Lower lobe of right lung (tissue), 2 donors: ENCODE measurements at regions not wholly inside any gene's neighbourhood (a gene's known extent, or its start where the extent isn't known, plus 50 kb on each side); places are given as distances from the start of the nearest gene placed in this dataset.

Source experiments
- ATAC-seq, 2 donors: fragments of 200-7000 bp; cut with Tn5 transposase; one replicate each; pipeline ENCODE4 v1.9.1; 2020 to 2022; ENCODE audit warnings: mild to moderate bottlenecking in 2 of 2, moderate library complexity in 2 of 2
- DNase-seq: peaks from one replicate; pipeline ENCODE4 v3.0.0-alpha.2; 2020
- H3K27ac ChIP-seq: fragments of 200-600 bp; one replicate; pipeline ENCODE4 v1.8.0; 2022
- H3K27me3 ChIP-seq: fragments of 200-600 bp; one replicate; pipeline ENCODE4 v1.8.0; 2022; ENCODE audit warnings: low read depth
- H3K36me3 ChIP-seq: fragments of 200-600 bp; one replicate; pipeline ENCODE4 v1.8.0; 2022; ENCODE audit warnings: mild to moderate bottlenecking
- H3K4me1 ChIP-seq: fragments of 200-600 bp; one replicate; pipeline ENCODE4 v1.8.0; 2022
- H3K4me3 ChIP-seq: fragments of 200-600 bp; one replicate; pipeline ENCODE4 v1.8.0; 2022; ENCODE audit warnings: mild to moderate bottlenecking
- H3K9me3 ChIP-seq: fragments of 200-600 bp; one replicate; pipeline ENCODE4 v1.8.0; 2022
- CTCF ChIP-seq: fragments of 200-600 bp; IDR thresholded peaks from one replicate; pipeline ENCODE4 v1.8.0; 2022; ENCODE audit warnings: antibody characterized with exemption, mild to moderate bottlenecking
- intact Hi-C: fragments of 100-400 bp; cut with DNase I; formaldehyde crosslinking; loops from one replicate; pipeline ENCODE4 v1.11.0; 2022
- donor health status: DM: no; HTN: yes; CAD: no; lungs with severe emphysema.

DNA sequence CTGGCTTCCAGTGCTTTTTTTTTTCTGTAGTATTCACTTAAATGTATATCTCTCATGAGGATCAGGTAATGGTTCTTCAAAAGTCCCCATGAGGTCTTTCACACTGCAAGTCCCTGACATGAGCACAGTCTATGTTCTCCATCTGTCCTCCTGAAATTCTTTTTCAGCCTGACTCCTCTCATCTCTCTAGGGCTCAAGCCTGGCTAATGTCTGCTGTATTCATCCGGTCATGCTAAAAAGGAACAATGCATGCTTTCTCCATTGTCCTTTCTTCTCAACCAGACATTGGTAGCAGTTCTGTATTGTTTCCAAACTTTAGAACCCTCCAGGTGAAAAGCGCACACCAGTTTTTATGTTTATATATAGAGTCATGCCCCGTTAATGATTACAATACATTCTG lies 368.3 kb upstream of the OLFM3 start:
- no peak for TF ChIP-seq CTCF

DNA sequence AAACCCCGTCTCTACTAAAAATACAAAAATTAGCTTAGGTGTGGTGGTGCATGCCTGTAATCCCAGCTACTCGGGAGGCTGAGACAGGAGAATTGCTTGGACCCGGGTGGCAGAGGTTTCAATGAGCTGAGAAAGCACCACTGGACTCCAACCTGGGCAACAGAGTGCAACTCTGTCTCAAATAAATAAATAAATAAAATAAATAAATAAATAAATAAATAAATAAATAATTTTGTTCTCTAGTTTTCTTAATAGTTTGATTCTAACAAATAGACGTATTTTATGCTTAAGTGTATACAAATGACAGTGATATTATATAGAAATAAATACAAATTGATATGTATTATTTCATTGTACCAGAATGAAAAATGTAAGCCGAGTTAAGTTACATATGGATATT lies 339.9 kb upstream of the OLFM3 start:
- no peak for TF ChIP-seq CTCF
- Histone ChIP-seq H3K4me1 (no peaks in the 10 kb centered on the region), H3K27ac (no peak overlapping the region)

More for the DNA sequence above, 368.3 kb upstream of the OLFM3 start:
- H3K27me3 ChIP-seq = no peaks in the 10 kb centered on the region
- H3K4me3 ChIP-seq = no peak overlapping the region
- intact Hi-C loops = no loop called here
- H3K27ac ChIP-seq = no peak overlapping the region
- no peaks in the 10 kb centered on the region for H3K36me3 ChIP-seq
- no peaks in the 10 kb centered on the region for H3K9me3 ChIP-seq
- ATAC-seq = no peak
- H3K4me1 ChIP-seq = no peaks in the 10 kb centered on the region
- DNase-seq = no peak

GRCh38 chr1:102318104-102318806 lies 321.5 kb upstream of the OLFM3 start:
- ATAC-seq = no peak
- intact Hi-C loops = no loop called here

More for the DNA sequence above, 339.9 kb upstream of the OLFM3 start:
- intact Hi-C loops = no loop called here
- no peaks in the 10 kb centered on the region for H3K27me3 ChIP-seq
- H3K9me3 ChIP-seq = no peaks in the 10 kb centered on the region
- DNase-seq (no peak), ATAC-seq (no peak)
- no peak overlapping the region for H3K4me3 ChIP-seq
- H3K36me3 ChIP-seq = no peaks in the 10 kb centered on the region

DNA sequence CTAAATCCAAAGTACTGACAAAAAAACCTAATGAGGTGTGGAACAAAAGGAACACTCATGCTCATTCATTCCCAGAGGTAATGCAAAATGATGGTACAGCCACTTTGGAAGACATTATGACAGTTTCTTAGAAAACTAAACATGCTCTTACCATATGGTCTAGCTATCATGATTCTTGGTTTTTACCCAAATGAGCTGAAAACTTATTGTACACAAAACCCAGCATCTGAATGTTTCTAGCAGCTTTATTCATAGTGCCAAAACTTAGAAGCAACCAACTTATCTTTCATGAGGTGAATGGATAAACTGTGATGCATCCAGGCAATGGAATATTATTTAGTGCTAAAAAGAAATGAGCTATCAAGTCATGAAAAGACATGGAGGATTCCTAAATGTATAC lies 318.4 kb upstream of the OLFM3 start:
- no peak overlapping the region for H3K27ac ChIP-seq
- TF ChIP-seq CTCF = no peak
- no peak for ATAC-seq

More at GRCh38 chr1:102318104-102318806, 321.5 kb upstream of the OLFM3 start:
- DNase-seq = no peak
- Histone ChIP-seq H3K36me3 (no peaks in the 10 kb centered on the region), H3K27ac (no peak overlapping the region), H3K4me1 (no peaks in the 10 kb centered on the region), H3K4me3 (no peak overlapping the region), H3K9me3 (no peaks in the 10 kb centered on the region), H3K27me3 (no peaks in the 10 kb centered on the region)
- TF ChIP-seq CTCF = no peak

DNA sequence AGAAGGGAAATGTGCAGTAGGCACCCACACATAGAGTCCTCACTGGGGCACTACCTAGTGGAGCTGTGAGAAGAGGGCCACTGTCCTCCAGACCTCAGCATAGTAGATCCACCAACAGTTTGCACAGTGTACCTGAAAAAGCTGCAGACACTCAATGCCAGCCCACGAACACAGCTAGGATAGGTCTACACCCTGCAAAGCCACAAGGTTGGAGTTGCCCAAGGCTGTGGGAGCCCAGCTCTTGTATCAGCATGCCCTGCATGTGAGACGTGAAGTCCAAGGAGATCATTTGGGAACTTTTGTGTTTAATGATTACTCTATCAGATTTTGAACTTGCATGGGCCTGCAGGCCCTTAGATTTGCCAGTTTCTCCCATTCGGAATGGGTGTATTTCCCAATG lies 299.4 kb upstream of the OLFM3 start:
- Histone ChIP-seq H3K4me1 (no peaks in the 10 kb centered on the region), H3K36me3 (no peaks in the 10 kb centered on the region), H3K4me3 (no peak overlapping the region), H3K9me3 (no peaks in the 10 kb centered on the region), H3K27me3 (no peaks in the 10 kb centered on the region), H3K27ac (no peak overlapping the region)
- ATAC-seq = no peak
- no peak for TF ChIP-seq CTCF
- DNase-seq = peak; percentile 18
- intact Hi-C loops = no loop called here

More for the DNA sequence above, 318.4 kb upstream of the OLFM3 start:
- no peak for DNase-seq
- intact Hi-C loops = no loop called here
- Histone ChIP-seq H3K4me1 (no peaks in the 10 kb centered on the region), H3K4me3 (no peak overlapping the region), H3K27me3 (no peaks in the 10 kb centered on the region), H3K9me3 (no peaks in the 10 kb centered on the region), H3K36me3 (no peaks in the 10 kb centered on the region)
